Right lung (tissue), 2 donors: ENCODE measurements at regions not wholly inside any gene's neighbourhood (a gene's known extent, or its start where the extent isn't known, plus 50 kb on each side); places are given as distances from the start of the nearest gene placed in this dataset.

Experiments
- DNase-seq, 2 donors: peaks; one replicate each; pipeline ENCODE4 v3.0.0-alpha.2; 2013

DNA sequence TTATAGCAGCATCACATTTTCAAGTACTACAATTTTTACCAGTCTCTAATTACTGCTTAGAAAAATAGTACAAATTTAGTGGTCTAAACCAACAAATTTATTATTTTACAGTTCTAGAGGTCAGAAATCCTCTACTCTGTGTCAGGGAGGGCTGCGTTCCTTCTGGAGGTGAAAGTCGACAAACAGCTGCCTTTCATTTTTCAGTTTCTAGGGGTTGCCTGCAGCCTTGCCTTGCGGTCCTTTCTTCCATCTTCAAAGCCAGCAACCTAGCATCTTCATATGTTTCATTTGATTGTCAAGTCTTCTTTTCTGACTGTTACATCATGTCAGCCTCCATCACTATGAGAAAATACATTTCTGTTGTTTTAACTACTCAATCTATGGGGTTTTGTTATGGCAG, 1022.1 kb downstream of the CDH18 start:
- DNase-seq = no peak

DNA sequence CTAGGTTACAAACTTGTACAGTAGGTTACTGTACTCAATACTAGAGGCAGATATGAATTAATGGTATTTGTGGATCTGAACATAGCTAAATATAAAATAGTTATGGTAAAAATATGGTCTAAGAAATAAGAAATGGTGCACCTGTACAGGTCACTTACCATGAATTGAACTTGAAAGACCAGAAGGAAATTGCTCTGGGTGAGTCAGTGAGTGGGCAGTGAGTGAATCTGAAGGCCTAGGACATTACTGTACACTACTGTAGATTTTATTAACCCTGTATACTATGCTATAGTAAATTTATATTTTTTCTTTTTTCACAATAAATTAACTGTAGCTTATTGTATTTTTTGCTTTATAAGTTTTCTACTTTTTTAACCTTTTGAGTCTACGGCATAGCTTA, 1020.4 kb downstream of the CDH18 start:
- no peak for DNase-seq

DNA sequence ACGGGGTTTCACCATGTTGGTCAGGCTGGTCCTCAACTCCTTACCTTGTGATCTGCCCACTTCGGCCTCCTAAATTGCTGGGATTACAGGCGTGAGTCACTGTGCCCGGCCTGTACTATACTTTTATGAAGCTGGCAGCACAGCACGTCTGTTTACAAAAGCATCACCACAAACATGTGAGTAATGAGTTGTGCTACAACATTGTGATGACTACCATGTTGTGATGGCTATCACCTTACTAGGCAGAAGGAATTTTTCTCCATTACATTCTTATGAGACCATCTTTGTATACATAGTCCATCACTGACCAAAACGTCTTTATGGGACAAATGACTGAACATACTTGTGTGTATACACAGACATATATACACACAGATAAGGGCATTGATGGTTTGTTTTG, 1019.0 kb downstream of the CDH18 start:
- DNase-seq = no peak

DNA sequence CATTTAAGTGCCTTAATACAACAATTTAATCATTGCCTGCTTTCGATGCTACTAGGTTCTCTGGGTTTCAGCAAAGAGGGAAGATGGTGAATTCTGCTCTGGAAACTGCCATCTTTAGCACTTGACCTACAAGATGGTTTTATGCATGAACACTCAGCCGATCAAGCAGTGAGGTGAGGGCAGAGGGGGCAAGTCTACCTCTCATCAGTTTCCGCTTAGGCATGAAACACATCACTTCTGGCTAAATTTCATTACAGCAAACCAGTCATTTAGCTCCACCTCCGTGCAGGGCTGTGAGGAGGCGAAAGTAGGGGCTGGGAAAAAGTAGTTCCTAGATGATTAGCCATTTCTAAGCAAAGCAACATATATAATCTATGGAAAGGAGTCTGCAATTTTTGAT, 1018.0 kb downstream of the CDH18 start:
- no peak for DNase-seq

DNA sequence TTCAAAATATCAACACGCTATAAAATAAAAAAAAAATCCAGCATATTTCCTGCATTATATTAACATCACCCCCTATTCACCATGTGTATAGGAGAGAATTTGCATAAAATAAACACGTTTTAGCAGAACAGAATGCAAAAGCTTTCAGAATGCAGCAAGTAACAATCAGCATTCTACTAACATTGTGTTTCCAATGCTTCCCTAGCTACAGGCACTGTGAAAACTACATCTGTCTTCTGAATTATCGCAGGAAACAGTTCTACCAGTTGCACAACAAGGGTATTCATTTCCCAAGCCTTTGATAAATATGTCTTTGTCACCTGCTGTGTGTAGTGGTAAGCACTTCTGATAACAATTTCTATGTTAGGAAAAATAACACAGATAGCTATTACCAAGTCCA, 1015.8 kb downstream of the CDH18 start:
- DNase-seq = no peak

DNA sequence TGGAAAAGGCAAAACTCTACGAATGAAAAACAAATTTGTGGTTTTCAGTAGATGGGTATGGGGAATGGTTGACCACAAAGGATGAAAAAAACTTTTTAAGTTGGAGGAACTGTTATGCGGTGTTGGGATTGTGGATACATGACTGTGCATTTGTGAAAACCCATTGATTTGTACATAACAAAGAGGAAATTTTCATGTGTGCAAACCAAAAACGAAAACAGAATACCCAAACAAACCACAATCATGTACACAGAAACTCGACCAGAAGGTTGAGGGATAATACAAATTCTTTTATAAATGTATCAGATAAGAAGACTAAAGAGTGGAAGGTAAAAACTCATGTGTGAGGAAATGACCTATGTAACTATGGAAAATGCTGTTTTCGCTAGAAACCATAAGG, 1012.4 kb downstream of the CDH18 start:
- no peak for DNase-seq

DNA sequence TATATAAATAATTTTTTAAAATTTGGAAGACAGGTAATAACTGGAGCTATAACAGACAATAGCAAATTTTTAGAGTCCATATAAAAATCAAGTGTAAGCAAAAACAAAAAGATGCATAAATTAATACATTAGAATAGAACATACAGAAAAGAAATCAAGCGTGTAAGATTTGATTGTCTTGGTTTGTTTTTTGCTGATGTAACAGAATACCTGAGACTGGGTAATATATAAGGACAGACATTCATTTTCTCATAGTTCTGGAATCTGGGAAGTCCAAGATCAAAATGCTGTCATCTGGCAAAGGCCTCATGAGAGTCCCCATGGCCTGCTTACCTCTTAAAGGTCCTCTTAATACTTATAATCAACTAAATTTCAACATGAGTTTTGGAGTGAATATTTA, 1010.1 kb downstream of the CDH18 start:
- DNase-seq = no peak

DNA sequence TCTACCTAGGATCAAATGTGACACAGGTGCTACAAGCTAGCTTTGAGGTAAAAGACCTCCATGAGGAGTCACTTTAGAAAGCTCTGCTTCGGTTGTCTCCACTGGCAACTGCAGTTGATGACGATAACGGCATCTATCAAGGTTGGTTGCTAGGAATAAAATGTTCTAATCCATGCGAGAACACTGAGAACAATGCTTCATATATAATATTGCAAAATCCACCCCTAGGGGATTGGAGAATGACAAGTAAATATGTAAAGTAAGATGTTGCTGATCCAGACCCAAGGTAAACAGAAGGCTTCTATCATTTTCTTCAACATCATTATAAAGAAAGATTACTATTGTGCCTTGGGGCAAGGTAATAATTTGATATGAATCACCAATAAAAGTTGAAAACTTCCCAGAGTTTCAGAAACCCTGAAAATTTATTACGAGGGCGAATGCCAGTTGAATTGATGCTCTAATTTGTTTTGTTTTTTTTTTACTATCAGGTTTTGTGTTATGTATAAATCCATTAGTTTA, 1003.4 kb downstream of the CDH18 start:
- no peak for DNase-seq

DNA sequence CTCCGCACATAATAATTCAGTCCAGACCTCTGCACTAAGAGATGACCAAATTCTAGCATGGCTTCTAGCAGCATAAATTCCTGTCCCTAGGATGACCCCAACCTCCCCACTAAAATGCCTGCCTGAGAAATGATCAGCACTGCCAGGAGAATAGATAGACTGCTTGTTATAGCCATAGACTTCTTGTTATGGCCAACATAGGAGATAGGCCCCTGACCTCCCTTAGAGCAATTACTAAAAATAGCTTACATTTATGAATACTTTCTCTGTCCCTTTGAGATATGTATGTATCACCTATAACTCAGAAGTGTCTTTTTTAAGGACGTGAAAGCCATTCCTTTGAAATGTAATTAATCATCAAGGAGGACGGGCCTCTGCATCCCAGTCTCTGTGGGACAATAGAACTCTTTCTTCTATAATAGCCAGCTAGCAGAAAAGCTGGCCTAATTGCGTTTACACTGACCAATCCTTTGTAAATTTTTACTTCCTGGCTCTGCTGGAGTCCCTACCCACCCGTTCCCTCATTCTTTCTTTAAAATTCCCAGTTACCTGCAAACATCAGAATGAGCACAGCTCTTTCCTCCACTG, 1002.7 kb downstream of the CDH18 start:
- DNase-seq = no peak

DNA sequence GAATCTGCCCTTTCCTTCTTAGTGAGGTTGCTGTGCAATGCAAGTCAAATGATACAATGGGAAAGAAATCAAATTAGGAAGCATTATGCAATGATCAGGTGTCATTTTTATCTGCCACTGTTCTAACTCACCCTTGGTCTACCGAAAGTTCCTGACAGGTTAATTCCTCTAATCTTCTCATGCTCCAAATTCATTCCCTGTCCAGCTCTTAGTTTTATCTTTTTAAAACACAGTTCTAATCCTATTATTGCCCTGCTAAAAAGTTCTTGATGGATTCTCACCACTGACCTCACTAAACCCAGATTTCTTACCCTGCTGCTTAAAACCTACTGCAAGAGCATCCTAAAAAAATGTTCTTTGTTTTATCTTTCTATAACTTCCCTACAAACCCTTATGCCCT, 1000.9 kb downstream of the CDH18 start:
- DNase-seq = no peak

DNA sequence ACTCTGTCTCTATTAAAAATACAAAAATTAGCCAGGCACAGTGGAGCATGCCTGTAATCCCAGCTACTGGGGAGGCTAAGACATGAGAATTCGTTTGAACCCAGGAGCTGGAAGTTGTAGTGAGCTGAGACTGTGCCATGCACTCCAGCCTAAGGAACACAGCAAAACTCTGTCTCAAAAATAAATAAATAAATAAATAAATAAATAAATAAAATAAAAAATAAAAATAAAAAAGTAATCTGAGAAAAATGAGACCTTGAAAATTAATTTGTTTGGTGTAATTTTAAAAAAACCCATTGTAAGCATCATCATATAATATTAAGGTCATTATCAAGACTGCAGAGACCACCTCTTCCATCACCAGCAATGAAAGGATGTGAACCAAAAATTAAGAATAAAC, 997.1 kb downstream of the CDH18 start:
- no peak for DNase-seq

DNA sequence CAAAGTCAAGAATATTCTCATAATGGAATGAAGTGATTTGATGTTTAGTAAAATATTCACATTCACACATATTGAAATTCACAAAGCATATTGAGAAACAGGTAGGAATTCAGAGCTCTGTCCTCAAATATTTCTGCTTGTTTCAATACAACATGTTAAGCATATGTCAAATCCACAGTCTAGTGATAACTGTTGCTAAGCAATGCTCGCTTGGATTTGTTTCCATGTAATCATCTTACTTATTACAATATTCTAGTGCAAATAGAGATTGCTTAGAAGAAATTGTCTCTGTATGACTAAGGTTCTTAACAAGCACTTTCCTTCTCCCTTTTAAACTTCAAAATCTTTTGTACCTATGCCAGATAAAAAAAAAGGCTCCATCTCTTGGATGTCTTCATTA, 995.7 kb downstream of the CDH18 start:
- no peak for DNase-seq

DNA sequence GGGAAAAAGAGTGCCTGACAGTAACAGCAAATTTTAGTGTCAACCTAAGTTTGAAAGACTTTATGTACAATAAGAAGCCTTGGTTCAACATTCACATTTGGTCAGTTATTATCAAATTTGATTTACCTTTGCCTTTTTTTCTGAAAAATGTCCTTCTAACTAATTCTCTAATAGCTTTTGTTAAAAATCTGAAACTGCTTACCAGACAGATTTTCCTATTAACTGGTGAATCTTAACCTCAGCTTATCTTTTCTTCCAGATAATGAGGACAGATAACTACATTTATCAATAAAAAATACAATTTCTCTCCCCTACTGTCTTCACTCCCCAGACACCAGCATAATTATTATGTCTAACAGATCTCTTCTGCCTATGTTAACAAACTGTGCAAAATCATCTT, 988.5 kb downstream of the CDH18 start:
- no peak for DNase-seq

DNA sequence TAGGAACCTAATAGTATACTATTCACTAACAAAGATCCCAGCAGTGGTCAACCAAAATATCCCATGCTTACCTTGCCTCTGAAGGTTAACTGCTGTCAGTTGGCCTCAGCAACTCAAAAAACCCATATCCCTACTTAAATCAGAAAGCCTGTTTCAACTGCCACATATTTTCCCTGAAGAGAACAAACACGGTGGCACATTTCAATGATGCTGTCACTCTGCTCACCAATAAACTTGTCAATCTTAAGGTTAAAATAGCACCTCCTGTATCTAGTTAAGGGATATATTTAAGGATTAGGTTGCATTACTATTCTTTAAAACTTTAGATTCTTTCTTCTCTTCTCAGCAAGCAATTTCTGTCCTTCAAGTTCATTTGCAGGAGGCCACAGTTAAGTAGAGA, 986.9 kb downstream of the CDH18 start:
- no peak for DNase-seq

DNA sequence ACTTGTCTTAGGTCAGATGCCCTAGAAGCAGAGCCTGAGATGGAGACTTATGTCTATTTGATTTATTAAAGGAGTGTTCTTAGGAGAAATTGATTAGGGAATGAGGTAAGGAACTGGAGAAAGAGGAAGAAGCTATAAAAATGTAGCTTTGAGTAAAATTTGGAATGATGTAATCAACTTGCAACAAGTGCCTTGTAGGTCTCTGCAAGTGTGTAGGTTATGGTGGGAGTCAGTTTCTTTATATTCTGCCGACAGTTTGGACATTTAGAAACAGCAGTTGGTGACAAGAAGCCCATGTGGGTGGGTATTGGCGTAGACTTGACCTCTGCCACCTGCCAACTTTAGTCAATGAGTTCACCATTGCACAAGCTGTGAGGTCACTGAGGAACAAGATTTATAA, 986.5 kb downstream of the CDH18 start:
- DNase-seq = no peak

DNA sequence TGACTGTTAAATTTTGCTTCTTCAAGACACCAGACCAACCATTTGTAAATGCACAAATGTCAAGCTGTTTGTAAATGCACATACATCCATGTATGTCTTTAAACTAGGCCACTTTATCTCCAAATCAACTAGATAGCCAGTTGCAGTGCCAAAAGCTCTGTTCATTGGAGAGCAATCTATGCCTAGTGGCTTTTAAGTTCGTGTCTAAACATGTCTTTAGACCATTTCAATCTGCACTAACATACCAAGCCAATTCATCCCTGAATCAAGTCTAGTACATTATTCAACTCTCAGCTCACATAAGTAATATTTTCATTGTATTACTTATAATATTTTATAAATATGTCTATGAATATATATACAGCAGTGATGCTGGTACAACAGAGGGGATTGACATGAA, 985.9 kb downstream of the CDH18 start:
- DNase-seq = no peak

DNA sequence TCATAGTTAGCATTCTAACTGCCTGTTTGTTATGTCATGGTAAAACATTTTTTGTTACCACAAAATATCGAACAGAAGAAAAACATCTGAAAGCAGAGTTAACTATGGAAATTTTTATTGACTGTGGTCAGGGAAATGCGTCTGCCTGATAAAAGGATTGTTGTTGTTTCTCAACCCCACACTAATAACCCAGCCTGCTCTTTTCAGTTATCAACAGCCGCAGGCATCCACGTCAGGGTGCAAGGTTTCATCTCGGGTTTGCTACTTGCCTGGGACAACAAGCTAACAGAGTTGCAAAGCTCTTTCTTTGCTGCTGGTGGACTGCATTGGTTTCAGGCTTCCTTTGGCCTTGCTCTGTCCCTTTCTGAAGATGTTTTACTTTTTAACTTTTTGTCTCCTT, 969.2 kb downstream of the CDH18 start:
- DNase-seq = no peak

DNA sequence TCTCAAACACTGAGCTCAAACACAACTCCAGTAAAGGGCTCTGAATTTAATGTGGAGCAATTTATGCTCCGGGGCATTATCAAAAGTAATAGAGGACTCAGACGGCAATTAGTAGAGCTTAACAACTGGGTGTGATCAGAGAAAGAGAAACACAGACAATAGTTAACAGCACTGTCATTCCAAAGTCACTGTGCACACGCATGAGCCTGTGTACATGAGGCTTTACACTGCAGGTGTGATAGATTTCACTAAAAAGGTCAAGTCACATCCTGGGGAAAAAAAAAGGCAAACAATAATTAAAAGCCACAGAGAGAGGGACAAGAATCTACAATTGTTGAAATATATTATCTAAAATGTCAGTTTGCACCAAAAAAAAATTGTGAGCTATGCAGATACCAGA, 956.5 kb downstream of the CDH18 start:
- DNase-seq = no peak

DNA sequence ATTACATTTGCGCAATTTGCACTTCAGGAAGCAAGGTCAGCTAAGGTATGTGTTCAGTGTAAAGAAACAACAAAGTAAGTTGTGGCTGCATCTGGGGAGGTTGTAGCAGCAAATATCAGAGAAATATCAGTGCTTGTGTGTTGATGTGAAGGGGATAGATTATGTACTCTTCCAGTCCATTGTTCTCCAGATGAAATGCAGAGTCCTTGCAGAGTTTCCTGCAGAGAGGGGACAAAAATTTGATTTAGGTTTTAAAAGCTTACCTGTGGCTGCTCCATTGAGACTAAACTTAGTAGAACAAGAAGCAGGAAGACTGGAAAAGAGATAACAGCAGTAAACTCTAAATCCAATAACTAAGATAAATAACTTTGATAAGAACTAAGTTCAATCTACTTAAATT, 952.2 kb downstream of the CDH18 start:
- no peak for DNase-seq

DNA sequence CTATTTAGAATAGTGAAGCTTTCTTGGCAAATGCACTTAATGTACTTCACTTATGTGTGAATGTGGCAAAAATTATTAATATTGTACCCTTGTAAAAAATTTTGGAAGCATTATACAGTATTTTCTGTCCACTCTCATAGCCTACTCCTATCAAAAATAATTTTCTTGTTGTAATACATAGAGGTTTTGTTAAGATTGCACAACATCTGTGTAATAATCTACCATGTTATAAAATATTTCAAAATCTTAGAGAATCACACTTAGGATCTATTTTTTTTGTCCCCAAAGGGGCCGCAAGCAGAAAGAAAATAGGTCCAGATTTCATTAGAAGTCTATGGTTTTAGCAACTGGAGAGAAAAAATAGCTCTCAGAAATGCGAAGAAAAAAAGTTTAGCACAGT, 945.9 kb downstream of the CDH18 start:
- no peak for DNase-seq

DNA sequence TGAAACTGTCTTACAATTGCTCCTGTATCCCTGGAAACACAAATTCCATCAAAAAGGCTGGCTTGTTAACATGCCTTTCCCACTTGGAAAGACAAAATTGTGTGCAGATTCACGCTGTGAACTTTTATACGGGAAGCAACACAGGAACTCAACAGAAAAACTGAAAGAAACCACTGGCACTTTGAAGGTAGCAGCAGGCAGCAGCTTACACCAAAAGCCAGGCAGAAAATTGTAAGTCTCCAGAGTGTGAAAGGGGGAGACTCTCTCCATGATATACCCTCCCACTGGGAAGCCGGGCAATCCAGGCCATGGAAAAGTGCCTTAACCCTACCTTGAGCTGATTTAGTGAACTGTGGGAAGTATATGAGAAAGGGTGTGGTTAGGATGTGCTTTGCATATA, 943.7 kb downstream of the CDH18 start:
- DNase-seq = no peak

DNA sequence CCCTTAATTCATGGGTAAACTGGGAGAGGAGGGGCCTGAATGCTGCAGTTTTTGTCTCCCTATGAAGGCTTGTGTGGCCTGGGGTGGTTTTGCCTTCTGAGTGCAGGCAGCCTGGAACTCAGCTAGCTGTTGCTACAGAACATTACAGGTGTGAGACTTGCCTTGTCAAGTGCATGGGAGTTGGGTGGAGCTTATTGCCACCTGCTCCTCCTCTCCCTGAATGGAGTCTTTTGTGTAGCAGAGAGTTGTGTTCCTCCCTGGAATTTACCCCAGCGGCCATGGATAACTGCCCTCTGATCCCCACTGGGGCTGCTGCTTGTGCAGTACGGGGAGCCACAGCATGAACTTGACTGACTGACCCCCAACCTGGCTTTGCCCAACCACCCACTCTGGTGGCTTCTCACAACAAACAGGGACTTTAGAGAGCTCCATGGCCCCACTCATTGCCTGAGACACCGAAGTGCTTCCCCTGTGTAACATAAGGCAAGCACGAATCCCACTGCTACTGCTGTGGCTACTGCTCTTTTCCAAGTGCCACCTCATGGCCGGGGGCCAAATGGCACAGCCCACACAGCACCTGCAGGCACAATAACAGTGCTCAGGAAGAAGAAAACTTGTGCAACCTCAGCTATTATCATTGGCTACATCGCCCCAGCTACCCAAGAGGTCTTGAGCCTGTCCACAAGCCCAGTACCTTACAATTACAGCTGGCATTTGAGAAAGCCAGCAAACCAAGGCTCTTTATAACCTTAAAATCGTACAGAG, 942.9 kb downstream of the CDH18 start:
- DNase-seq = no peak

DNA sequence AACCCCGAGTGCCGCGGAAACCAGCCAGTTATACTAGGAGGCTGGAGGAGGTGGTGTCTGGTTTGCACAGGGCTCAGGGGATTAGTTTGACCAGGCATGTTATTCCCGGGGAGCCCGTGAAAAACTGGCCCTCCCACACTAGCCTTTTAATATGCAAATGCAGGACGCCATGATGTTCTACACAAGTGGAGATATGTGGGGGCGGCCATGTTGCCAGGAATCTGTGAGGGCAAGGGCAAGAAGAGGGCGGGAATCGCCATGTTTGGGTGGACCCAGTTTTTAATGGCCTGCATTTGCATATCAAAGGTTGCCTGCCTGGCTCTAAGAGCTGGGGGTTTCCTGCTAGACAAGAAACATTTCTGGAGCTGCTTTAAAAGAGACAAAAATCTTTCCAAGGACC, 940.7 kb downstream of the CDH18 start:
- DNase-seq = no peak

DNA sequence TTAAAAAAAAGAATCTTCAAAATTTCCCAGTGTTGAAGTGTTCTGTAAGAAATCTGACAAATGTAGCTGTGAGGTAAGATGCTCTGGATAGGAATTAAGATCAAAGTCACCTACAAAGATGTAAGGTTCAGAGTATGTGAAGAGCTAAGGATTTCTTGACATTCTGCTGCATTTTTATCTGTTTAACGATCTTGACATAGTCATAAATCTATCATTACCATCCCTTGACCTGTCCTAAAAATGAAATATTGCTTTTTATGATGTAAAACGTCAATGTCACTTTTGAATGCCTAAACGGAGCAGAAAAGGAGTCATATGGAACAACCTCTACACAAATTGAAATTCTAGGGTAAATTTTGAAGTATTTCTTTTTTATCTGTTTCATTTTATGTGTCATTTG, 939.3 kb downstream of the CDH18 start:
- DNase-seq = no peak
